ENCODE measurements at regions not wholly inside any gene's neighbourhood (a gene's known extent, or its start where the extent isn't known, plus 50 kb on each side); places are given as distances from the start of the nearest gene placed in this dataset.

DNA sequence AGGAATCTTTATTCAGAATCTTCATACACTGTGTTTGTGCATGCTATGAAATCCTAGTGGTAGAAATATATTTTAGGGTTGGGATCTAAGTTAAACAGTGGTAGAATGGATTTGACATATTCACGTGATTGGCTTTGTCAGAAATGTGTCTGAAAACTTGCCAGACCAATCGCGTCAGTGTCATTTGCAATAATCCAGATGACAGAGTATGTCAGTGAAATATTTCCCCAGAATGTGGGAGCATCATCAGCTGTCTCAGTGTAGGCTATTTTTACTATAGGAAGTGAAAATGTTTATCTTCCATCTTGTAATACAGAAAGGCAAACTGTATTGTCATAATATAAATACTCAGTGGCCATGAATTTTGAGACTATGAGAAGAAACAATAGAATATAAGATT is 220.6 kb upstream of the EDIL3 start:
- no peaks in the 10 kb centered on the region for H3K36me3 ChIP-seq
- no peaks in the 10 kb centered on the region for H3K27me3 ChIP-seq
- no peaks in the 10 kb centered on the region for H3K4me1 ChIP-seq
- TF ChIP-seq, protein P1, sequence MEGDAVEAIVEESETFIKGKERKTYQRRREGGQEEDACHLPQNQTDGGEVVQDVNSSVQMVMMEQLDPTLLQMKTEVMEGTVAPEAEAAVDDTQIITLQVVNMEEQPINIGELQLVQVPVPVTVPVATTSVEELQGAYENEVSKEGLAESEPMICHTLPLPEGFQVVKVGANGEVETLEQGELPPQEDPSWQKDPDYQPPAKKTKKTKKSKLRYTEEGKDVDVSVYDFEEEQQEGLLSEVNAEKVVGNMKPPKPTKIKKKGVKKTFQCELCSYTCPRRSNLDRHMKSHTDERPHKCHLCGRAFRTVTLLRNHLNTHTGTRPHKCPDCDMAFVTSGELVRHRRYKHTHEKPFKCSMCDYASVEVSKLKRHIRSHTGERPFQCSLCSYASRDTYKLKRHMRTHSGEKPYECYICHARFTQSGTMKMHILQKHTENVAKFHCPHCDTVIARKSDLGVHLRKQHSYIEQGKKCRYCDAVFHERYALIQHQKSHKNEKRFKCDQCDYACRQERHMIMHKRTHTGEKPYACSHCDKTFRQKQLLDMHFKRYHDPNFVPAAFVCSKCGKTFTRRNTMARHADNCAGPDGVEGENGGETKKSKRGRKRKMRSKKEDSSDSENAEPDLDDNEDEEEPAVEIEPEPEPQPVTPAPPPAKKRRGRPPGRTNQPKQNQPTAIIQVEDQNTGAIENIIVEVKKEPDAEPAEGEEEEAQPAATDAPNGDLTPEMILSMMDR (IDR thresholded peaks at IDR 0.05), result no peak
- H3K4me3 ChIP-seq, result no peak overlapping the region
- ATAC-seq (no peak), DNase-seq (no peak)
- WGBS, 4 donors, result 52 to 75% (median 55%) methylated on average over 3 of the region's 3 CpGs
- intact Hi-C loops (cut with DNase I), result no loop called here
- no peaks in the 10 kb centered on the region for H3K9me3 ChIP-seq
- no peak overlapping the region for H3K27ac ChIP-seq

DNA sequence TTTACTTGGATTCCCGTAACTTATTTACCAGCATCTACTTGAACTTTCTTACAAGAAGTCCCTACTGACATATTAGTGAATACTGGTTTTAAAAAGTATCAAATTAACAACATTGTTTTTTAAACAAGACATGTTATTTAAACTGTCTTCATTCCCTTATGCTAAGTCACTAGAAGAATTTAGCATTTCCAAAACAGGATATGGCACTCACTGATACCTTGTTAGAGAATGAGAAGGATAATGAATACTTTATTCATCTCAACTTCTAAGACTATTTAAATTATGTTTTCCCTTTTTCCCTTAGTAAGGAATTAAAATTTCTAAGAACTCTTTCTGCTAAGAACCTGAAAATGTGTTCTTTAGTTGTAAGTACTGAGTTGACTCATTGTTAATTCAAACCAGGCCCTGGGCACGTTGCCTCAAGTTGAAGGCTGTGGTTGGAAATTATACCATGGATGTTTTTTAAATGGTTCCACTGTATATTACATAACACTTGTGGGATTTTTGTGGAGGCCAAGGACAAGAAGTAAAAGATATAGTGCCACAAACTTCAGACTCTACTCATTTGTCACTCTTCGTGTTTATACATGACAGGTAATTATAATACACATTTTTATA is 219.0 kb upstream of the EDIL3 start:
- TF ChIP-seq POLR2A (IDR thresholded peaks at IDR 0.05), result no peak
- TF ChIP-seq, protein P1 (IDR thresholded peaks at IDR 0.05), result no peak
- Histone ChIP-seq H3K9me3 (no peaks in the 10 kb centered on the region), H3K27ac (no peak overlapping the region), H3K4me1 (no peaks in the 10 kb centered on the region), H3K4me3 (no peak overlapping the region), H3K27me3 (no peaks in the 10 kb centered on the region), H3K36me3 (no peaks in the 10 kb centered on the region)
- WGBS, 4 donors, result 73 to 81% (median 74%) methylated on average over 3 of the region's 3 CpGs
- DNase-seq, result peak in 4 of 5 donors; percentile 27 to 43 (median 28)
- peak in 1 of 4 donors; percentile 24 for ATAC-seq
- intact Hi-C loops (cut with DNase I), result no loop called here

DNA sequence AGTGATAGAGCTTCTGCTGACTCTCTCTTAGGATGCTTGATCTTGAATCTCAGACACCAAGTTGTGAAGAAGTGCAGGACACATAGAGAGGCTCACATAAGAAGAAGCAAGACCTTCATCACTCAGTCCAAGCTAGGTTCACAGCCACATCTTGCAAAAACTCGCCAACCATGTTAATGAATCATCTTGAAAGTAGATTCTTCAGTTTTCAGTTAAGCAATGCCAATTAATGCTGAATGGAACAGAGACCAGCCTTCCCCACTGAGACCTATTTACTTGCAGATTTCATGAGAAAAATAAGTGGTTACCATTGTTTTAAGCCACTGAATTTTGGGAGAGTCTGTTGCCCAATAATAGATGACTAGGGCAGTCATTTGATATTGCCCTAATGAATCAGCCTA is 217.7 kb upstream of the EDIL3 start:
- intact Hi-C loops (cut with DNase I), result no loop called here
- no peak for TF ChIP-seq POLR2A (IDR thresholded peaks at IDR 0.05)
- TF ChIP-seq, protein P1 (IDR thresholded peaks at IDR 0.05), result no peak
- H3K27me3 ChIP-seq, result no peaks in the 10 kb centered on the region
- H3K27ac ChIP-seq, result no peak overlapping the region
- no peaks in the 10 kb centered on the region for H3K4me1 ChIP-seq
- DNase-seq, result no peak
- no peak overlapping the region for H3K4me3 ChIP-seq
- no peaks in the 10 kb centered on the region for H3K36me3 ChIP-seq
- ATAC-seq, result no peak
- 66 to 92% (median 79%) methylated on average over 1 of the region's 1 CpG for WGBS, 4 donors
- no peaks in the 10 kb centered on the region for H3K9me3 ChIP-seq

DNA sequence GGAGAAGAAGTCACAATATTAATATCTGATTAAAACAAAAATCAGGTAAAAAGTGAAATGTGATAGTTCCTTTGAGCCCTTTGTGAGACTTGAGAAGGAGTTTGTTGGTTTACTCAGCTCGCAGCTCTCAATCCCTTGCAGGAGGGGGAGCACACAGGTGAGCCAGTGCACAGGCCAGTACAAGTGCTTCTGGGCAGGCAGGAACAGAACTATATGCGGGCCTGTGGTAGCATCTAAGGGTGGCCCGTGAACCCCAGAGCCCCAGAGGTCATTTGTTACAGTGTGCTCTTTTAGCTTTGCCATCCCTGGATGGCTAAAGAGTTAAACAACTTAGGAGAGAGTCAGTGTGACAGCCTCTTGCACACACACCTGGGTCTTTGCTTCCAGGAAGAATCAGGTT is 215.3 kb upstream of the EDIL3 start:
- Histone ChIP-seq H3K9me3 (no peaks in the 10 kb centered on the region), H3K4me3 (no peak overlapping the region), H3K27ac (no peak overlapping the region), H3K27me3 (no peaks in the 10 kb centered on the region), H3K4me1 (no peaks in the 10 kb centered on the region), H3K36me3 (no peaks in the 10 kb centered on the region)
- intact Hi-C loops (cut with DNase I), result no loop called here
- TF ChIP-seq, protein P1 (IDR thresholded peaks at IDR 0.05), result no peak
- no peak for DNase-seq
- WGBS, 4 donors, result 81 to 87% (median 83%) methylated on average over 3 of the region's 3 CpGs
- no peak for ATAC-seq

All from heart left ventricle (tissue), 16 donors.